ENCODE measurements at regions not wholly inside any gene's neighbourhood (a gene's known extent, or its start where the extent isn't known, plus 50 kb on each side); places are given as distances from the start of the nearest gene placed in this dataset.

- no peak for DNase-seq (ENCODE audit: low read depth)
- H3K4me3 ChIP-seq (ENCODE audit: low read length), result no peak overlapping the region
- TF ChIP-seq CTCF (conservative IDR thresholded peaks at IDR 0.05; ENCODE audit: low read depth, low read length), result no peak
Observed at GRCh38 chr10:123522702-123523312, 143.3 kb upstream of the GPR26 start.

- DNase-seq (ENCODE audit: low read depth), result no peak
- no peak for TF ChIP-seq CTCF (conservative IDR thresholded peaks at IDR 0.05; ENCODE audit: low read depth, low read length)
- no peak overlapping the region for H3K4me3 ChIP-seq (ENCODE audit: low read length)
Observed at GRCh38 chr10:123523833-123524232, 142.3 kb upstream of the GPR26 start.

- no peak for TF ChIP-seq CTCF (conservative IDR thresholded peaks at IDR 0.05; ENCODE audit: low read depth, low read length)
- DNase-seq (ENCODE audit: low read depth), result no peak
Observed at GRCh38 chr10:123526356-123527064, 139.6 kb upstream of the GPR26 start.

GRCh38 chr10:123527151-123527550 lies 139.0 kb upstream of the GPR26 start:
- TF ChIP-seq CTCF (conservative IDR thresholded peaks at IDR 0.05; ENCODE audit: low read depth, low read length), result no peak
- DNase-seq (ENCODE audit: low read depth), result no peak
- H3K4me3 ChIP-seq (ENCODE audit: low read length), result no peak overlapping the region

More at GRCh38 chr10:123526356-123527064, 139.6 kb upstream of the GPR26 start:
- no peak overlapping the region for H3K4me3 ChIP-seq (ENCODE audit: low read length)

- TF ChIP-seq CTCF (conservative IDR thresholded peaks at IDR 0.05; ENCODE audit: low read depth, low read length), result no peak
Observed at GRCh38 chr10:123529146-123529760, 136.9 kb upstream of the GPR26 start.

GRCh38 chr10:123530166-123530870 lies 135.8 kb upstream of the GPR26 start:
- TF ChIP-seq CTCF (conservative IDR thresholded peaks at IDR 0.05; ENCODE audit: low read depth, low read length), result no peak
- DNase-seq (ENCODE audit: low read depth), result no peak
- no peak overlapping the region for H3K4me3 ChIP-seq (ENCODE audit: low read length)

More at GRCh38 chr10:123529146-123529760, 136.9 kb upstream of the GPR26 start:
- H3K4me3 ChIP-seq (ENCODE audit: low read length), result no peak overlapping the region
- no peak for DNase-seq (ENCODE audit: low read depth)
